IMR-90 (cell line): ENCODE measurements at regions not wholly inside any gene's neighbourhood (a gene's known extent, or its start where the extent isn't known, plus 50 kb on each side); places are given as distances from the start of the nearest gene placed in this dataset.

Experiments
- ATAC-seq: fragments of 200-7000 bp; cut with Tn5 transposase; 2 replicates; pipeline ENCODE4 v1.9.1; 2020; ENCODE audit warnings: low read depth, mild to moderate bottlenecking, moderate library complexity
- BruUV-seq: library from RNA; stranded (reverse); fragments of 400-500 nt; replicated peaks from 2 replicates; lab custom pipeline; 2021; lab: Mats Ljungman, UMichigan
- CTCF ChIA-PET: fragments of 300-600 bp; formaldehyde crosslinking; extraction: SDS; loops from one replicate; lab custom pipeline; 2021; ENCODE audit warnings: antibody characterized with exemption; lab: Yijun Ruan, JAX
- POLR2A ChIA-PET: fragments of 300-600 bp; sonication (Branson Sonifier 250); formaldehyde crosslinking; loops from one replicate; lab custom pipeline; 2022; ENCODE audit warnings: antibody characterized with exemption; ENCODE audit not compliant: unreplicated experiment; lab: Charles Lee
- DNase-seq: peaks from one replicate; pipeline ENCODE4 v3.0.0; 2013
- H2AFZ ChIP-seq: replicated peaks from 2 replicates; pipeline ENCODE3; 2013; ENCODE audit warnings: low read length, mild to moderate bottlenecking; ENCODE audit not compliant: poor library complexity
- H2AK5ac ChIP-seq: 2 replicates; pipeline ENCODE4 v1.6.1; 2013; ENCODE audit warnings: low read depth, low read length, inconsistent platforms
- H2AK9ac ChIP-seq: replicated peaks from 2 replicates; pipeline ENCODE3; 2013; ENCODE audit warnings: mild to moderate bottlenecking, low read depth, low read length, moderate library complexity; ENCODE audit not compliant: poor library complexity
- H2BK120ac ChIP-seq: 2 replicates; pipeline ENCODE4 v1.6.1; 2013; ENCODE audit warnings: low read depth, low read length, inconsistent platforms
- H2BK15ac ChIP-seq: 3 replicates; pipeline ENCODE4 v1.6.1; 2013; ENCODE audit warnings: low read depth, low read length, inconsistent platforms
- H2BK20ac ChIP-seq: 2 replicates; pipeline ENCODE4 v1.6.1; 2013; ENCODE audit warnings: low read depth, mild to moderate bottlenecking, inconsistent platforms, low read length, moderate library complexity
- H2BK5ac ChIP-seq: 2 replicates; pipeline ENCODE4 v1.6.1; 2013; ENCODE audit warnings: mild to moderate bottlenecking, low read depth, low read length, inconsistent platforms; ENCODE audit not compliant: poor library complexity, severe bottlenecking
- H3K14ac ChIP-seq: replicated peaks from 2 replicates; pipeline ENCODE4 v1.6.1; 2013; ENCODE audit warnings: low read depth, low read length, inconsistent platforms
- H3K18ac ChIP-seq: 2 replicates; pipeline ENCODE4 v1.6.1; 2013; ENCODE audit warnings: low read depth, low read length, control low read depth
- H3K23ac ChIP-seq: 2 replicates; pipeline ENCODE4 v1.6.1; 2013; ENCODE audit warnings: low read depth, low read length, inconsistent platforms
- H3K27ac ChIP-seq: 2 replicates; pipeline ENCODE4 v1.5.1; 2013; ENCODE audit warnings: mild to moderate bottlenecking, control low read depth, low read length; ENCODE audit not compliant: insufficient read depth
- H3K27me3 ChIP-seq: 2 replicates; pipeline ENCODE4 v1.6.1; 2013; ENCODE audit warnings: low read length; ENCODE audit not compliant: control insufficient read depth, insufficient read depth
- H3K36me3 ChIP-seq: 2 replicates; pipeline ENCODE4 v1.6.1; 2013; ENCODE audit warnings: low read length, mixed read lengths; ENCODE audit not compliant: control insufficient read depth, insufficient read depth
- H3K4ac ChIP-seq: 2 replicates; pipeline ENCODE4 v1.6.1; 2013; ENCODE audit warnings: low read depth, low read length, inconsistent platforms
- H3K4me1 ChIP-seq: 2 replicates; pipeline ENCODE4 v1.6.1; 2013; ENCODE audit warnings: low read length, mixed read lengths; ENCODE audit not compliant: control insufficient read depth, insufficient read depth
- H3K4me2 ChIP-seq: 2 replicates; pipeline ENCODE4 v1.6.1; 2013; ENCODE audit warnings: low read depth, mild to moderate bottlenecking, control low read depth, low read length, moderate library complexity
- H3K4me3 ChIP-seq: 2 replicates; pipeline ENCODE4 v1.5.1; 2013; ENCODE audit warnings: low read depth, mild to moderate bottlenecking, control low read depth, low read length, moderate library complexity; ENCODE audit not compliant: insufficient read depth
- H3K56ac ChIP-seq: 2 replicates; pipeline ENCODE4 v1.6.1; 2013; ENCODE audit warnings: low read length, inconsistent platforms; ENCODE audit not compliant: insufficient read depth; ENCODE audit errors: extremely low read depth
- H3K79me1 ChIP-seq, 2 experiments: 2 replicates each; pipeline ENCODE4 v1.6.1; 2013; ENCODE audit warnings: low read length in 2 of 2, inconsistent platforms in 1 of 2, low read depth in 1 of 2
- H3K9ac ChIP-seq: 2 replicates; pipeline ENCODE4 v1.6.1; 2013; ENCODE audit warnings: low read depth, low read length, control low read depth
- H3K9me1 ChIP-seq: 2 replicates; pipeline ENCODE4 v1.6.1; 2013; ENCODE audit warnings: low read length, inconsistent platforms; ENCODE audit not compliant: insufficient read depth
- H3K9me3 ChIP-seq: 2 replicates; pipeline ENCODE4 v1.6.1; 2013; ENCODE audit warnings: low read length; ENCODE audit not compliant: control insufficient read depth, insufficient read depth
- H4K20me1 ChIP-seq: 2 replicates; pipeline ENCODE4 v1.6.1; 2013; ENCODE audit warnings: low read length, inconsistent platforms; ENCODE audit not compliant: insufficient read depth
- H4K5ac ChIP-seq: 2 replicates; pipeline ENCODE4 v1.6.1; 2013; ENCODE audit warnings: mild to moderate bottlenecking, low read depth, low read length, control low read depth
- H4K8ac ChIP-seq, 2 experiments: 2 replicates each; pipeline ENCODE4 v1.6.1; 2013; ENCODE audit warnings: low read depth in 2 of 2, low read length in 2 of 2, control low read depth in 1 of 2, inconsistent platforms in 1 of 2
- H4K91ac ChIP-seq: 2 replicates; pipeline ENCODE4 v1.6.1; 2013; ENCODE audit warnings: low read depth, low read length, inconsistent platforms; ENCODE audit not compliant: insufficient read depth
- FOS ChIP-seq: fragments of 150-350 bp; IDR thresholded peaks from 2 replicates; pipeline ENCODE4 v1.6.1; 2016; ENCODE audit warnings: low read depth, low read length
- NFE2L2 ChIP-seq: fragments of 150-350 bp; IDR thresholded peaks from 2 replicates; pipeline ENCODE4 v1.6.1; 2016; ENCODE audit warnings: low read depth, mild to moderate bottlenecking, low read length
- RCOR1 ChIP-seq: IDR thresholded peaks from 2 replicates; pipeline ENCODE4 v1.6.1; 2012; ENCODE audit warnings: mild to moderate bottlenecking, low read length, improper control_type of control experiment; ENCODE audit not compliant: insufficient replicate concordance
- WGBS, 2 experiments: methylation state at CpG; one replicate each; pipeline versions ENCODE4 v1.1.5 to v1.1.7; 2013; ENCODE audit warnings: missing lambda C conversion rate in 2 of 2; ENCODE audit not compliant: insufficient read length in 1 of 2; ENCODE audit errors: extremely low coverage in 2 of 2; 5-methylcytosine and 5-hydroxymethylcytosine counted together
- dilution Hi-C: fragments of 300-500 bp; cut with HindIII; formaldehyde crosslinking; loops from one replicate; pipeline ENCODE4 v1.14.3; 2018; ENCODE audit warnings: low sequenced_read_pairs; ENCODE audit not compliant: unreplicated experiment
- in situ Hi-C: fragments of 300-500 bp; cut with MboI; formaldehyde crosslinking; loops from 3 replicates; pipeline ENCODE4 v1.14.3; 2019; ENCODE audit warnings: low sequenced_read_pairs, inconsistent platforms, mixed read lengths
- intact Hi-C: fragments of 100-400 bp; cut with micrococcal nuclease; formaldehyde crosslinking; loops from 2 replicates; pipeline ENCODE4 v1.10.0; 2022

GRCh38 chr4:114519368-114519767 lies 79.2 kb upstream of the UGT8 start:
- dilution Hi-C loops, result no loop called here
- in situ Hi-C loops, result no loop called here
- DNase-seq (no peak), ATAC-seq (no peak)
- no CpG with 5 or more reads among the region's 2 CpGs for WGBS, 2 experiments
- Histone ChIP-seq H3K36me3 (no peaks in the 10 kb centered on the region), H2BK20ac (no peak overlapping the region), H3K4me1 (no peaks in the 10 kb centered on the region), H2AFZ (no peak overlapping the region), H3K27me3 (no peaks in the 10 kb centered on the region), H2AK9ac (no peak overlapping the region), H4K91ac (no peak overlapping the region), H3K4me3 (no peak overlapping the region), H4K5ac (no peak overlapping the region), H2BK120ac (no peak overlapping the region), H3K9ac (no peak overlapping the region), H3K23ac (no peak overlapping the region), H3K14ac (no peak overlapping the region), H2AK5ac (no peak overlapping the region), H3K18ac (no peak overlapping the region), H2BK15ac (no peak overlapping the region), H3K27ac (no peak overlapping the region), H4K8ac (no peak overlapping the region), H4K20me1 (no peaks in the 10 kb centered on the region), H3K79me1 (no peaks in the 10 kb centered on the region), H3K4ac (no peak overlapping the region), H3K9me1 (no peaks in the 10 kb centered on the region), H3K4me2 (no peak overlapping the region), H3K9me3 (no peaks in the 10 kb centered on the region), H3K56ac (no peak overlapping the region), H2BK5ac (no peak overlapping the region)
- intact Hi-C loops, result no loop called here
- TF ChIP-seq FOS, result no peak
- no peak for TF ChIP-seq NFE2L2
- TF ChIP-seq RCOR1, result no peak
- POLR2A ChIA-PET, result no interaction called here
- CTCF ChIA-PET, result no interaction called here
- BruUV-seq, result no TSS peak
